Ishikawa (cell line): ENCODE measurements at regions not wholly inside any gene's neighbourhood (a gene's known extent, or its start where the extent isn't known, plus 50 kb on each side); places are given as distances from the start of the nearest gene placed in this dataset.

ENCODE experiments used
- CEBPB ChIP-seq: IDR thresholded peaks from 2 replicates; pipeline ENCODE4 v1.6.1; 2012
- EP300 ChIP-seq: IDR thresholded peaks from 2 replicates; pipeline ENCODE4 v1.6.1; 2012; ENCODE audit warnings: borderline replicate concordance
- MAX ChIP-seq: IDR thresholded peaks from 2 replicates; pipeline ENCODE4 v1.6.1; 2012
- REST ChIP-seq: IDR thresholded peaks from 2 replicates; pipeline ENCODE4 v1.6.1; 2012; ENCODE audit warnings: low read depth, mild to moderate bottlenecking
- ZBTB7A ChIP-seq: IDR thresholded peaks from 2 replicates; pipeline ENCODE4 v1.6.1; 2012; ENCODE audit warnings: low read depth

GRCh38 chr2:118635891-118636290 is 211.6 kb downstream of the EN1 start:
- TF ChIP-seq EP300 (no peak), REST (no peak), CEBPB (no peak), ZBTB7A (no peak), MAX (no peak)
